Heart left ventricle (tissue), 13 donors: ENCODE measurements at regions not wholly inside any gene's neighbourhood (a gene's known extent, or its start where the extent isn't known, plus 50 kb on each side); places are given as distances from the start of the nearest gene placed in this dataset.

Experiments
- POLR2A ChIP-seq, 2 donors: fragments of 450-650 bp; IDR thresholded peaks; one replicate each; pipeline ENCODE4 v1.6.1; 2017; ENCODE audit warnings: antibody characterized with exemption in 2 of 2, mild to moderate bottlenecking in 2 of 2, moderate library complexity in 2 of 2
- TF ChIP-seq, protein P1 (sequence below), 12 donors: fragments of 200-600 bp; sonication (generic) in 4 of 12; IDR thresholded peaks; one replicate each; pipeline versions ENCODE4 v1.5.0 to v1.8.0; 2018 to 2022; ENCODE audit warnings: antibody characterized with exemption in 12 of 12, mild to moderate bottlenecking in 5 of 12
- donor health status: ischemic (EF 13 %, LVEDD 7.1; RV severe dilation, severe dysfunction).
- donor health status: DM: no; HTN: yes; CAD: no.
- donor health status: DM: no; HTN: no; CAD: no.
- donor health status: ischemic (EF 25% LVEDD 6.9; RV normal size, moderate dysfunction).
- donor health status: ischemic (EF 25% LVEDD 5.7; RV mildly dilated, moderate dysfunction).
- donor health status: ischemic (EF 35%, LVEDD 5.7; RV mildly dilated, moderate dysfunction).
- donor health status: nonischemic (EF 11% LVEDD 7.7; RV severe dilation, severe dysfunction).
- donor health status: DM: yes; HTN: yes; CAD: no.
- donor health status: PGD.
- donor health status: ischemic (EF 29% LVEDD 5.4; RV normal size, mild dysfunction).
- donor health status: nonischemic (EF 23%, LVEDD 6.1; RV moderate dilation, normal function).

DNA sequence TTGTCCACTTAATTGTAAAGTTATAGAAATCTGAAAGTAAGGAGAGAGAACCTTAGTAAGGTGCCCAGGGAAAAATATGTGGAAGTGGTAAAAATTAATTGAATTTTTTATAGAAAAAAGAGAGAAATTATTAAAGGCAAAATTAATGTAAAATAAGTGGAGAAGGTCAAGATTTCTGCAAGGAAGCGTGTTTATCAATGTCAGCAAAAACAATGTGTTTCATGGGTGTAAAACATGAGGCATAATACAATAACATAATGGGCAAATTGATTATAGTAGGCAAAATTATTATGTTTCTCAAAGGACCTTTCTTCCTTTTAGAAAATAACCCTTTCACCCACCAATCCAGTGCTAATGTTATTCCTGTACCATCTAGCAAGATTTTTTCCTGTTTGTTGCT, 1520.1 kb downstream of the REEP3 start:
- TF ChIP-seq, protein P1, sequence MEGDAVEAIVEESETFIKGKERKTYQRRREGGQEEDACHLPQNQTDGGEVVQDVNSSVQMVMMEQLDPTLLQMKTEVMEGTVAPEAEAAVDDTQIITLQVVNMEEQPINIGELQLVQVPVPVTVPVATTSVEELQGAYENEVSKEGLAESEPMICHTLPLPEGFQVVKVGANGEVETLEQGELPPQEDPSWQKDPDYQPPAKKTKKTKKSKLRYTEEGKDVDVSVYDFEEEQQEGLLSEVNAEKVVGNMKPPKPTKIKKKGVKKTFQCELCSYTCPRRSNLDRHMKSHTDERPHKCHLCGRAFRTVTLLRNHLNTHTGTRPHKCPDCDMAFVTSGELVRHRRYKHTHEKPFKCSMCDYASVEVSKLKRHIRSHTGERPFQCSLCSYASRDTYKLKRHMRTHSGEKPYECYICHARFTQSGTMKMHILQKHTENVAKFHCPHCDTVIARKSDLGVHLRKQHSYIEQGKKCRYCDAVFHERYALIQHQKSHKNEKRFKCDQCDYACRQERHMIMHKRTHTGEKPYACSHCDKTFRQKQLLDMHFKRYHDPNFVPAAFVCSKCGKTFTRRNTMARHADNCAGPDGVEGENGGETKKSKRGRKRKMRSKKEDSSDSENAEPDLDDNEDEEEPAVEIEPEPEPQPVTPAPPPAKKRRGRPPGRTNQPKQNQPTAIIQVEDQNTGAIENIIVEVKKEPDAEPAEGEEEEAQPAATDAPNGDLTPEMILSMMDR (IDR thresholded peaks at IDR 0.05) = no peak
- no peak for TF ChIP-seq POLR2A (IDR thresholded peaks at IDR 0.05)
